ENCODE measurements at regions not wholly inside any gene's neighbourhood (a gene's known extent, or its start where the extent isn't known, plus 50 kb on each side); places are given as distances from the start of the nearest gene placed in this dataset.

- peak; percentile 62; the same call in 1 of the 2 replicates for TF ChIP-seq DMBX1 (CRISPR knock-in tag; IDR thresholded peaks at IDR 0.05; ENCODE audit: borderline replicate concordance)
- TF ChIP-seq RBM17 (IDR thresholded peaks at IDR 0.05; ENCODE audit: borderline replicate concordance, low read depth, low read length) = no peak
- no peak for TF ChIP-seq HDAC8 (tag; IDR thresholded peaks at IDR 0.05)
- TF ChIP-seq MLX (CRISPR knock-in tag; conservative IDR thresholded peaks at IDR 0.05) = no peak
- TF ChIP-seq ATF6 (CRISPR knock-in tag; IDR thresholded peaks at IDR 0.05) = no peak
- TF ChIP-seq ETV5 (CRISPR knock-in tag; IDR thresholded peaks at IDR 0.05; ENCODE audit: low read depth) = no peak
- TF ChIP-seq ZEB2 (IDR thresholded peaks at IDR 0.05) = no peak
- TF ChIP-seq PPARD (CRISPR knock-in tag; IDR thresholded peaks at IDR 0.05) = no peak
- TF ChIP-seq EP400 (IDR thresholded peaks at IDR 0.05) = peak; percentile 23; the same call in 1 of the 2 replicates
- 0 out of 2 replicates have a peak, but pooled peaks have one; percentile 26 for TF ChIP-seq TAF7 (tag; IDR thresholded peaks at IDR 0.05)
- TF ChIP-seq ZNF551 (CRISPR knock-in tag; IDR thresholded peaks at IDR 0.05) = no peak
- peak; percentile 84 for TF ChIP-seq C11orf30 (IDR thresholded peaks at IDR 0.05; ENCODE audit: low read depth)
- no peak for TF ChIP-seq SRSF3 (IDR thresholded peaks at IDR 0.05; ENCODE audit: insufficient read depth, low read length)
- TF ChIP-seq SMARCC2 (IDR thresholded peaks at IDR 0.05; ENCODE audit: low read depth) = no peak; the same call in 1 of the 2 replicates
- TF ChIP-seq ZNF644 (tag; IDR thresholded peaks at IDR 0.05; ENCODE audit: low read depth) = 0 out of 2 replicates have a peak, but pooled peaks have one; percentile 78
- TF ChIP-seq MAFG (tag; conservative IDR thresholded peaks at IDR 0.05) = peak; percentile 97
- TF ChIP-seq MEF2A (IDR thresholded peaks at IDR 0.05; ENCODE audit: control insufficient read depth, low read depth, low read length) = no peak
- TF ChIP-seq SMC3 (conservative IDR thresholded peaks at IDR 0.05; ENCODE audit: insufficient read depth, low read depth, low read length) = no peak
- TF ChIP-seq ARID2 (IDR thresholded peaks at IDR 0.05) = no peak
- TF ChIP-seq ZNF280A (IDR thresholded peaks at IDR 0.05; ENCODE audit: low read depth, partially characterized antibody) = no peak
- peak in 1 of 2 experiments; percentile 75; a peak in 2 of 4 replicates for TF ChIP-seq ZNF639 (CRISPR knock-in tag; conservative IDR thresholded peaks at IDR 0.05 in 1 of 2, IDR thresholded peaks at IDR 0.05 in 1 of 2)
Observed at GRCh38 chr6:68108233-68108835, 526.7 kb upstream of the ADGRB3 start (continued).

Measured in K562 (cell line).